GM06990 (cell line): ENCODE measurements at regions not wholly inside any gene's neighbourhood (a gene's known extent, or its start where the extent isn't known, plus 50 kb on each side); places are given as distances from the start of the nearest gene placed in this dataset.
"Not testable (repeated sequence)": the region's sequence is repeated elsewhere in the genome, so short reads cannot be mapped to it uniquely, and the experiment has no call there.

Experiments
- DNase-seq: peaks from one replicate; pipeline ENCODE4 v3.0.0-alpha.2; 2011; ENCODE audit not compliant: insufficient read length; ENCODE audit errors: extremely low read depth
- H3K27me3 ChIP-seq: replicated peaks from 2 replicates; pipeline ENCODE4 v1.6.0; 2011; ENCODE audit warnings: low read length; ENCODE audit not compliant: control insufficient read depth, insufficient read depth
- H3K36me3 ChIP-seq: 2 replicates; pipeline ENCODE4 v1.5.1; 2011; ENCODE audit warnings: low read length; ENCODE audit not compliant: control insufficient read depth, insufficient read depth
- H3K4me3 ChIP-seq: replicated peaks from 2 replicates; pipeline ENCODE4 v1.5.1; 2011; ENCODE audit warnings: low read depth, mild to moderate bottlenecking, control low read depth, low read length
- TF ChIP-seq, protein P1 (sequence below): IDR thresholded peaks from 2 replicates; pipeline ENCODE4 v1.5.1; 2011; ENCODE audit warnings: low read length, control low read depth, mild to moderate bottlenecking, inconsistent platforms; ENCODE audit not compliant: insufficient read depth, poor library complexity, severe bottlenecking

DNA sequence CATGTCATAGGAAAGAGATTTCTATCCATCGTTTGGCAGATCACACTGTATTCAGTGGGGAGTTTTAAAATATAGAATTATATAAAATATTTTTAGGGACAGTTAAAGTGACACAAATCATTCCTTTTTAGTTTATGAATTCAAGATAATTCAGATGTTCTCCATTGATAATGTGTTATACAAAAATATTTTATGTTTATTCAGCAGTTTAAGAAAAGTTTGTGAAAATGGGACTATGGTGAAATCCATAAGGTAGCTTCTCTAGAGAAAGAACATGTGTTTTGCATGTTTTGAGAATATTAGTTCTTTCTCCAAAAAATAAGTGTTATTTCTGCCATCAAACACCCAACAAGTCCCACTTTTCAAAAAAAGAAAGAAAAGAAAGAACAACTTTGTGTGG is 122.9 kb downstream of the EMB start:
- no peak overlapping the region for H3K4me3 ChIP-seq
- no peak for DNase-seq
- TF ChIP-seq, protein P1, sequence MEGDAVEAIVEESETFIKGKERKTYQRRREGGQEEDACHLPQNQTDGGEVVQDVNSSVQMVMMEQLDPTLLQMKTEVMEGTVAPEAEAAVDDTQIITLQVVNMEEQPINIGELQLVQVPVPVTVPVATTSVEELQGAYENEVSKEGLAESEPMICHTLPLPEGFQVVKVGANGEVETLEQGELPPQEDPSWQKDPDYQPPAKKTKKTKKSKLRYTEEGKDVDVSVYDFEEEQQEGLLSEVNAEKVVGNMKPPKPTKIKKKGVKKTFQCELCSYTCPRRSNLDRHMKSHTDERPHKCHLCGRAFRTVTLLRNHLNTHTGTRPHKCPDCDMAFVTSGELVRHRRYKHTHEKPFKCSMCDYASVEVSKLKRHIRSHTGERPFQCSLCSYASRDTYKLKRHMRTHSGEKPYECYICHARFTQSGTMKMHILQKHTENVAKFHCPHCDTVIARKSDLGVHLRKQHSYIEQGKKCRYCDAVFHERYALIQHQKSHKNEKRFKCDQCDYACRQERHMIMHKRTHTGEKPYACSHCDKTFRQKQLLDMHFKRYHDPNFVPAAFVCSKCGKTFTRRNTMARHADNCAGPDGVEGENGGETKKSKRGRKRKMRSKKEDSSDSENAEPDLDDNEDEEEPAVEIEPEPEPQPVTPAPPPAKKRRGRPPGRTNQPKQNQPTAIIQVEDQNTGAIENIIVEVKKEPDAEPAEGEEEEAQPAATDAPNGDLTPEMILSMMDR = no peak
- no peaks in the 10 kb centered on the region for H3K36me3 ChIP-seq
- no peaks in the 10 kb centered on the region for H3K27me3 ChIP-seq

GRCh38 chr5:50306488-50306887 is 134.6 kb downstream of the EMB start:
- H3K4me3 ChIP-seq, H3K36me3 ChIP-seq, H3K27me3 ChIP-seq, DNase-seq: not testable (repeated sequence)

DNA sequence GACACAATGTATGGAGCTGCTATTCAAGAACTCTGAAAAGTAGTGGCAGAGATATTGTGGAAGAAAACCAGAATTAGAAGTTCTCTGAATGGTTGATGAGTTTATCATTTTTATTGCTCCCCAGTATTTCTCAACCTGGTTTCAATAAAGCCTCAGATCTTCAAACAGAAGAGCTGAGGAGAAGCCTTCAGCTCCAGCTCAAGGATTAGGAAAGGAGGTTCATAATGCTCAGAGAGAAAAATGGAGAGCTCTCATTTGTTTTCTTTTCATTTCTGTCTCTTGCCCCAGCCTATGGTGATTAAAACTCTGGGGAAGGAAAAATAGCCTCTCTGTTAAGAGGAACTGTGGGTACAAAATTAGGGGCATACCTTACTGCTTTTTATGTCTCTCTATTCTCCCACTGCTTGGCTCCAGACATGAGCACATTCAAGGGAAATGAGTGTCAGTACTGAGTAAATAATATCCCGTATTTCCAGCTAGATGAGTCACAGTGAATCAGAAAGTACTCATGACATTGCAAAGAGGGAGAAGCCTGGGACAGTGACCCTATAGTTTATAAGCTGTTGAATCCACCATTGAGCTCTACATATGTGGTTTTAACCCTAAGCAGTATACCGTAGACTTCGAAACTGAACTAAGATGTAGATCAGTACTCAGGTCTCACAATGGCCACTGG is 138.1 kb downstream of the EMB start:
- H3K27me3 ChIP-seq = no peaks in the 10 kb centered on the region
- H3K4me3 ChIP-seq = no peak overlapping the region
- DNase-seq = no peak
- TF ChIP-seq, protein P1 = no peak
- no peaks in the 10 kb centered on the region for H3K36me3 ChIP-seq

- TF ChIP-seq, protein P1 = no peak
Observed at GRCh38 chr5:50301756-50302155, 139.3 kb downstream of the EMB start.

DNA sequence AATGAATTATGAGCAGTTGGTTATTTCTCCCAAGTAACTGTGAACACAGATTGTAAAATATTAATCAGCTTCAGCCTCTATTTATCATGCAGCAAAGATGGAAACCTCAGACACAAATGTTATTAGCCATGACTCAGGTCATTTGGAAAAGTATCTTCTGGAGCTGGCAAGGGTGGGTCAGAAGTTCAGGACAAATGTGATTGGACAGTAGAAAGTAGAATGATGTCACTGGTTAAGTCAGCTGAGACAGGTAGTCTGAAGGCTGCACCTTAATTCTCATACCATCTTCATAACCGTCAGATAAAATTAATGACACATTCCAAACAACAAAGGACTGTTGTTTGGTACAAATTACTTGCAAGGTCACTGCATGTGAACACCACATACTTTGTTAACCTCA is 140.2 kb downstream of the EMB start:
- TF ChIP-seq, protein P1 = no peak
- H3K36me3 ChIP-seq = no peaks in the 10 kb centered on the region
- no peak for DNase-seq
- H3K27me3 ChIP-seq = no peaks in the 10 kb centered on the region
- no peak overlapping the region for H3K4me3 ChIP-seq

More at GRCh38 chr5:50301756-50302155, 139.3 kb downstream of the EMB start:
- no peaks in the 10 kb centered on the region for H3K27me3 ChIP-seq
- no peak overlapping the region for H3K4me3 ChIP-seq
- H3K36me3 ChIP-seq = no peaks in the 10 kb centered on the region
- no peak for DNase-seq

GRCh38 chr5:50299896-50300295 is 141.2 kb downstream of the EMB start:
- DNase-seq = no peak
- no peak overlapping the region for H3K4me3 ChIP-seq
- H3K36me3 ChIP-seq = no peaks in the 10 kb centered on the region
- no peaks in the 10 kb centered on the region for H3K27me3 ChIP-seq
- TF ChIP-seq, protein P1 = no peak
